MCF 10A (cell line): ENCODE measurements at regions not wholly inside any gene's neighbourhood (a gene's known extent, or its start where the extent isn't known, plus 50 kb on each side); places are given as distances from the start of the nearest gene placed in this dataset.

ENCODE experiments used
- BruUV-seq: library from RNA; stranded (reverse); fragments of 400-500 nt; replicated peaks from 2 replicates; lab custom pipeline; 2021; lab: Mats Ljungman, UMichigan
- CTCF ChIA-PET: fragments of 300-600 bp; sonication (Branson Sonifier 250); formaldehyde crosslinking; extraction: SDS; loops from one replicate; lab custom pipeline; 2021; ENCODE audit warnings: antibody characterized with exemption, inconsistent platforms; lab: Yijun Ruan, JAX
- POLR2A ChIA-PET: fragments of 300-600, 350-650 bp; sonication (Branson Sonifier 250); formaldehyde crosslinking; extraction: SDS; loops from one replicate; lab custom pipeline; 2020; ENCODE audit warnings: antibody characterized with exemption, inconsistent platforms; lab: Yijun Ruan, JAX
- DNase-seq: peaks from one replicate; pipeline ENCODE4 v3.0.0-alpha.2; 2018; ENCODE audit not compliant: unreplicated experiment
- H3K27ac Mint-ChIP-seq: one replicate; pipeline ENCODE4 v1.8.0; 2022; ENCODE audit warnings: mild to moderate bottlenecking, low read depth, mixed read lengths; ENCODE audit not compliant: unreplicated experiment
- H3K27me3 Mint-ChIP-seq: one replicate; pipeline ENCODE4 v1.8.0; 2022; ENCODE audit warnings: mixed read lengths; ENCODE audit not compliant: insufficient read depth, unreplicated experiment
- H3K36me3 Mint-ChIP-seq: one replicate; pipeline ENCODE4 v1.8.0; 2022; ENCODE audit warnings: mild to moderate bottlenecking, moderate library complexity, mixed read lengths; ENCODE audit not compliant: insufficient read depth, unreplicated experiment
- H3K4me1 Mint-ChIP-seq: one replicate; pipeline ENCODE4 v1.8.0; 2022; ENCODE audit warnings: mixed read lengths; ENCODE audit not compliant: insufficient read depth, unreplicated experiment
- H3K4me3 Mint-ChIP-seq: one replicate; pipeline ENCODE4 v1.8.0; 2022; ENCODE audit warnings: mild to moderate bottlenecking, moderate library complexity, mixed read lengths; ENCODE audit not compliant: unreplicated experiment
- H3K9me3 Mint-ChIP-seq: one replicate; pipeline ENCODE4 v1.8.0; 2022; ENCODE audit warnings: mixed read lengths; ENCODE audit not compliant: unreplicated experiment
- CTCF ChIP-seq: fragments of 200-600 bp; IDR thresholded peaks from one replicate; pipeline ENCODE4 v1.8.0; 2022; ENCODE audit warnings: antibody characterized with exemption, mild to moderate bottlenecking; ENCODE audit not compliant: unreplicated experiment
- intact Hi-C: fragments of 100-400 bp; cut with micrococcal nuclease; formaldehyde crosslinking; loops from 2 replicates; pipeline ENCODE4 v1.14.1; 2022

GRCh38 chr1:8204826-8205225 is 113.1 kb upstream of the SLC45A1 start:
- intact Hi-C loops = no loop called here
- no TSS peak for BruUV-seq
- Mint-ChIP-seq H3K36me3 (peaks cover 6% of the 10 kb centered on the region), H3K4me3 (peak overlapping the region; percentile 6), H3K27ac (peak overlapping the region; percentile 91), H3K27me3 (no peaks in the 10 kb centered on the region), H3K9me3 (no peaks in the 10 kb centered on the region), H3K4me1 (peaks cover 36% of the 10 kb centered on the region)
- ChIA-PET POLR2A (interaction anchor here (0.6 to 6.2 kb wide), 34 partner anchors 8 to 199 kb away, joined by 3 to 107 read pairs (median 5); no protein-coding TSS in a partner anchor), CTCF (interaction anchor here (0.7 to 2.0 kb wide), 4 partner anchors 33 to 115 kb away, joined by 3 to 16 read pairs (median 4); no protein-coding TSS in a partner anchor)
- DNase-seq = no peak
- TF ChIP-seq CTCF = no peak

DNA sequence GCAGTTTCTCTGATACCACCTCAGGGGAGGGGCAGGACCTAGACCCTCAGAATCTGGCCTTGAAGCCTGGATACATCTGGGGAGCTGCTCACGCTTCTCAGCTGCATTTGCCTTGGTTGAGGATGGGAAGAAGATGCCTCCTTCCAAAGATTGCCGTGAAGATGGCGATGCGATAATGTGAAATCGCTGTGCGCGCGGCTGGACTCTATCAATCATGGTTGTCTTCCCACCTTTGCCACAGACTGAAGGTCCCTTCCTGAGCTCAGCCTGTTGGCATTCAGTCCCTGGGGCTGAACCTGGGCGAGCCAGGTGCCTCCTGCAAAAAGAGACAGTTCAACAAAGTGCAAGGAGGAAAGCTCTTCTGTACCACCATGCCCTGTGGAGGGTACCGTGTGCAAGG is 114.4 kb upstream of the SLC45A1 start:
- H3K27me3 Mint-ChIP-seq = no peaks in the 10 kb centered on the region
- peak overlapping the region; percentile 91 for H3K27ac Mint-ChIP-seq
- BruUV-seq = no TSS peak
- POLR2A ChIA-PET = interaction anchor here (0.5 to 6.2 kb wide), 27 partner anchors 9 to 198 kb away, joined by 3 to 107 read pairs (median 6); no protein-coding TSS in a partner anchor
- H3K4me1 Mint-ChIP-seq = peaks cover 43% of the 10 kb centered on the region
- peaks cover 6% of the 10 kb centered on the region for H3K36me3 Mint-ChIP-seq
- no peak for TF ChIP-seq CTCF
- DNase-seq = no peak
- CTCF ChIA-PET = interaction anchor here (0.6 to 2.1 kb wide), 5 partner anchors 10 to 173 kb away, joined by 3 to 16 read pairs (median 7); no protein-coding TSS in a partner anchor
- peak overlapping the region; percentile 21 for H3K4me3 Mint-ChIP-seq
- no peaks in the 10 kb centered on the region for H3K9me3 Mint-ChIP-seq
- intact Hi-C loops = no loop called here

DNA sequence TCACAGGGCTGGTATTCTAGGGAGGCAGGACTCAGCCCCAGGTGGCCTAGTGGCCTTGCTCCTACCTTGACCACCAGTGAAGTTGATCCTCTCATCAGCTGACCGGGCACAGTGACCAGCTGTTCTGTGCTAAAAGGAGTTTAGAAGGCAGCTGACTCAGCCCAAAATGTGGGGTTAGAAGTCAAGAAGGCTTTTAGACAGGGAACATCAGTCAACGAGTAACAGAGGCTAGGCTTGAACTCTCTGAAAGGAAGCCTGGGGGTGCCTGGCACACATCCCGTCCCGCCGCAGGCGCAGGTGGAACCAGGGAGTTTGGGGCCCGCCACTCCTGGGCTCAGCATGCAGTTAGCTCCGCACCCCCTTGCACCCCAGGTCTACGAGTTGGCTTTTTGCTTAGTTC is 114.9 kb upstream of the SLC45A1 start:
- Mint-ChIP-seq H3K36me3 (peaks cover 6% of the 10 kb centered on the region), H3K27ac (peak overlapping the region; percentile 91), H3K27me3 (no peaks in the 10 kb centered on the region), H3K4me3 (no peak overlapping the region), H3K4me1 (peaks cover 47% of the 10 kb centered on the region), H3K9me3 (no peaks in the 10 kb centered on the region)
- CTCF ChIA-PET = interaction anchor here (0.6 to 2.1 kb wide), 4 partner anchors 70 to 221 kb away, joined by 3 to 7 read pairs (median 7); no protein-coding TSS in a partner anchor
- no TSS peak for BruUV-seq
- TF ChIP-seq CTCF = no peak
- intact Hi-C loops = no loop called here
- POLR2A ChIA-PET = interaction anchor here (0.7 to 6.2 kb wide), 21 partner anchors 8 to 197 kb away, joined by 3 to 107 read pairs (median 9); no protein-coding TSS in a partner anchor
- no peak for DNase-seq

- intact Hi-C loops = no loop called here
- ChIA-PET CTCF (interaction anchor here (0.6 to 2.1 kb wide), 9 partner anchors 9 to 221 kb away, joined by 3 to 7 read pairs (median 4); no protein-coding TSS in a partner anchor), POLR2A (interaction anchor here (0.6 to 6.2 kb wide), 25 partner anchors 9 to 197 kb away, joined by 3 to 107 read pairs (median 4); no protein-coding TSS in a partner anchor)
- peak overlapping the region; percentile 91 for H3K27ac Mint-ChIP-seq
- peak overlapping the region; percentile 47 for H3K4me3 Mint-ChIP-seq
- H3K27me3 Mint-ChIP-seq = no peaks in the 10 kb centered on the region
- H3K9me3 Mint-ChIP-seq = no peaks in the 10 kb centered on the region
- no TSS peak for BruUV-seq
- peaks cover 6% of the 10 kb centered on the region for H3K36me3 Mint-ChIP-seq
- H3K4me1 Mint-ChIP-seq = peaks cover 54% of the 10 kb centered on the region
- DNase-seq = peak; percentile 81
- TF ChIP-seq CTCF = no peak
Observed at GRCh38 chr1:8202182-8202905, 115.6 kb upstream of the SLC45A1 start.
